ENCODE measurements at regions not wholly inside any gene's neighbourhood (a gene's known extent, or its start where the extent isn't known, plus 50 kb on each side); places are given as distances from the start of the nearest gene placed in this dataset.

DNA sequence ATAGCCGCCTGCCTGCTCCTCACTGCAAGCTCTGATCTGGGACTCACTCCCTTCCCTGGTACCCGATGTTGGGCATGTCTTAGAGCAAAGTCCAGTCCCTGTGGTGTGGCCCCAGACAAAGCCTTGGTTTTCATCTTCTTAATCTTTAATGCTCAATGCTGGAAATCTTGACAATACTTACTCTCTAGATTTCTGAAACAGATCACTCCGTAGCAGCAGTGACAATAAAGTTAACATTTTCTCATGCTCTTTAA lies 260.2 kb upstream of the IRX2 start:
- TF ChIP-seq, protein P1, sequence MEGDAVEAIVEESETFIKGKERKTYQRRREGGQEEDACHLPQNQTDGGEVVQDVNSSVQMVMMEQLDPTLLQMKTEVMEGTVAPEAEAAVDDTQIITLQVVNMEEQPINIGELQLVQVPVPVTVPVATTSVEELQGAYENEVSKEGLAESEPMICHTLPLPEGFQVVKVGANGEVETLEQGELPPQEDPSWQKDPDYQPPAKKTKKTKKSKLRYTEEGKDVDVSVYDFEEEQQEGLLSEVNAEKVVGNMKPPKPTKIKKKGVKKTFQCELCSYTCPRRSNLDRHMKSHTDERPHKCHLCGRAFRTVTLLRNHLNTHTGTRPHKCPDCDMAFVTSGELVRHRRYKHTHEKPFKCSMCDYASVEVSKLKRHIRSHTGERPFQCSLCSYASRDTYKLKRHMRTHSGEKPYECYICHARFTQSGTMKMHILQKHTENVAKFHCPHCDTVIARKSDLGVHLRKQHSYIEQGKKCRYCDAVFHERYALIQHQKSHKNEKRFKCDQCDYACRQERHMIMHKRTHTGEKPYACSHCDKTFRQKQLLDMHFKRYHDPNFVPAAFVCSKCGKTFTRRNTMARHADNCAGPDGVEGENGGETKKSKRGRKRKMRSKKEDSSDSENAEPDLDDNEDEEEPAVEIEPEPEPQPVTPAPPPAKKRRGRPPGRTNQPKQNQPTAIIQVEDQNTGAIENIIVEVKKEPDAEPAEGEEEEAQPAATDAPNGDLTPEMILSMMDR (IDR thresholded peaks at IDR 0.05): no peak
- no peak for TF ChIP-seq POLR2AphosphoS5 (IDR thresholded peaks at IDR 0.05)

Measured in breast epithelium (tissue), 3 donors.